ENCODE measurements at regions not wholly inside any gene's neighbourhood (a gene's known extent, or its start where the extent isn't known, plus 50 kb on each side); places are given as distances from the start of the nearest gene placed in this dataset.
A peak's percentile ranks its signal among the peaks of the same experiment; 100 is the strongest.
"Not testable (repeated sequence)": the region's sequence is repeated elsewhere in the genome, so short reads cannot be mapped to it uniquely, and the experiment has no call there.

- no peak for DNase-seq (ENCODE audit: low read depth)
- H3K4me3 ChIP-seq (ENCODE audit: low read depth, low read length) = no peak overlapping the region
- no peak for TF ChIP-seq CTCF (IDR thresholded peaks at IDR 0.05; ENCODE audit: low read depth, low read length, missing control alignments)
Observed at GRCh38 chr3:159881828-159882309, 106.8 kb upstream of the IL12A start.

- H3K4me3 ChIP-seq (ENCODE audit: low read depth, low read length) = no peak overlapping the region
- no peak for TF ChIP-seq CTCF (IDR thresholded peaks at IDR 0.05; ENCODE audit: low read depth, low read length, missing control alignments)
- no peak for DNase-seq (ENCODE audit: low read depth)
Observed at GRCh38 chr3:159882367-159882766, 106.3 kb upstream of the IL12A start.

- TF ChIP-seq CTCF (IDR thresholded peaks at IDR 0.05; ENCODE audit: low read depth, low read length, missing control alignments) = no peak
- DNase-seq (ENCODE audit: low read depth) = no peak
- H3K4me3 ChIP-seq (ENCODE audit: low read depth, low read length) = no peak overlapping the region
Observed at GRCh38 chr3:159882790-159883779, 105.5 kb upstream of the IL12A start.

- peak; percentile 51 for TF ChIP-seq CTCF (IDR thresholded peaks at IDR 0.05; ENCODE audit: low read depth, low read length, missing control alignments)
- DNase-seq (ENCODE audit: low read depth) = peak; percentile 39
- H3K4me3 ChIP-seq (ENCODE audit: low read depth, low read length) = no peak overlapping the region
Observed at GRCh38 chr3:159884661-159885402, 103.8 kb upstream of the IL12A start.

- peak; percentile 27 for DNase-seq (ENCODE audit: low read depth)
- H3K4me3 ChIP-seq (ENCODE audit: low read depth, low read length) = no peak overlapping the region
- no peak for TF ChIP-seq CTCF (IDR thresholded peaks at IDR 0.05; ENCODE audit: low read depth, low read length, missing control alignments)
Observed at GRCh38 chr3:159886050-159886449, 102.6 kb upstream of the IL12A start.

- H3K4me3 ChIP-seq (ENCODE audit: low read depth, low read length); DNase-seq (ENCODE audit: low read depth): not testable (repeated sequence)
Observed at GRCh38 chr3:159886530-159886929, 102.1 kb upstream of the IL12A start.

GRCh38 chr3:159887168-159887567 is 101.5 kb upstream of the IL12A start:
- no peak overlapping the region for H3K4me3 ChIP-seq (ENCODE audit: low read depth, low read length)
- no peak for TF ChIP-seq CTCF (IDR thresholded peaks at IDR 0.05; ENCODE audit: low read depth, low read length, missing control alignments)
- DNase-seq (ENCODE audit: low read depth) = no peak

Data from GM12864 (cell line).